ENCODE measurements at regions not wholly inside any gene's neighbourhood (a gene's known extent, or its start where the extent isn't known, plus 50 kb on each side); places are given as distances from the start of the nearest gene placed in this dataset.

DNA sequence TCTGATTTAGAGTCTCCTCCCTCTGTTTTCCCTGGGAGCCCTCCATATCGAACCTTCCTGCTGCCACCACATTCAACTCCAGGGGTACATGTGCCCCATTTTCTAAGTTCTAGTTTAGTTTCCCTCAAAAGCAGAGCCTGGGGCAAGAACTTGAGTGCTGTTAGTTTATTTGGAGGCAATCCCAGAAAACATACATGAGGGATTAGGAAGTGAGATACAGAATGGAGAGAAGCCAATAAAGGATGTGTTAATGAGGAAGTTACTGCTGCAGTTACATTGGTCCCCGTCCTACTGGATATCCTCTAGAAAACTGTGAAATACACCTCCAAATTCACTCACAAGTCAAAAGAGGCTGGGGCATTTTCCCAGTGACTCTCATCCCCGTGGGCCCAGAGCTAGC, 159.4 kb upstream of the SMARCA2 start:
- no peak for TF ChIP-seq POLR2A (IDR thresholded peaks at IDR 0.05)
- TF ChIP-seq, protein P1, sequence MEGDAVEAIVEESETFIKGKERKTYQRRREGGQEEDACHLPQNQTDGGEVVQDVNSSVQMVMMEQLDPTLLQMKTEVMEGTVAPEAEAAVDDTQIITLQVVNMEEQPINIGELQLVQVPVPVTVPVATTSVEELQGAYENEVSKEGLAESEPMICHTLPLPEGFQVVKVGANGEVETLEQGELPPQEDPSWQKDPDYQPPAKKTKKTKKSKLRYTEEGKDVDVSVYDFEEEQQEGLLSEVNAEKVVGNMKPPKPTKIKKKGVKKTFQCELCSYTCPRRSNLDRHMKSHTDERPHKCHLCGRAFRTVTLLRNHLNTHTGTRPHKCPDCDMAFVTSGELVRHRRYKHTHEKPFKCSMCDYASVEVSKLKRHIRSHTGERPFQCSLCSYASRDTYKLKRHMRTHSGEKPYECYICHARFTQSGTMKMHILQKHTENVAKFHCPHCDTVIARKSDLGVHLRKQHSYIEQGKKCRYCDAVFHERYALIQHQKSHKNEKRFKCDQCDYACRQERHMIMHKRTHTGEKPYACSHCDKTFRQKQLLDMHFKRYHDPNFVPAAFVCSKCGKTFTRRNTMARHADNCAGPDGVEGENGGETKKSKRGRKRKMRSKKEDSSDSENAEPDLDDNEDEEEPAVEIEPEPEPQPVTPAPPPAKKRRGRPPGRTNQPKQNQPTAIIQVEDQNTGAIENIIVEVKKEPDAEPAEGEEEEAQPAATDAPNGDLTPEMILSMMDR (IDR thresholded peaks at IDR 0.05), result no peak
- no peak for TF ChIP-seq EP300 (IDR thresholded peaks at IDR 0.05)
- TF ChIP-seq POLR2AphosphoS5 (IDR thresholded peaks at IDR 0.05), result no peak

All from suprapubic skin (tissue), 4 donors.